Heart left ventricle (tissue), 16 donors: ENCODE measurements at regions not wholly inside any gene's neighbourhood (a gene's known extent, or its start where the extent isn't known, plus 50 kb on each side); places are given as distances from the start of the nearest gene placed in this dataset.

ENCODE experiments used
- ATAC-seq, 4 donors: fragments of 200-7000 bp; cut with Tn5 transposase; one replicate each; pipeline ENCODE4 v1.9.1; 2020 to 2022; ENCODE audit warnings: moderate library complexity in 4 of 4, mild to moderate bottlenecking in 3 of 4, moderate number of reproducible peaks in 1 of 4
- DNase-seq, 5 donors: peaks; one replicate each; pipeline ENCODE4 v3.0.0-alpha.2; 2020
- H3K27ac ChIP-seq, 12 donors: fragments of 200-600 bp; sonication (generic) in 4 of 12; one replicate each; pipeline versions ENCODE4 v1.5.0 to v1.8.0; 2016 to 2022; ENCODE audit warnings: mild to moderate bottlenecking in 2 of 12
- H3K27me3 ChIP-seq, 9 donors: fragments of 200-600 bp; sonication (generic) in 2 of 9; one replicate each; pipeline versions ENCODE4 v1.5.1 to v1.8.0; 2016 to 2022; ENCODE audit warnings: mild to moderate bottlenecking in 3 of 9
- H3K36me3 ChIP-seq, 9 donors: fragments of 200-600 bp; sonication (generic) in 2 of 9; one replicate each; pipeline versions ENCODE4 v1.5.0 to v1.8.0; 2018 to 2022; ENCODE audit warnings: mild to moderate bottlenecking in 2 of 9
- H3K4me1 ChIP-seq, 12 donors: fragments of 200-600 bp; sonication (generic) in 4 of 12; one replicate each; pipeline versions ENCODE4 v1.5.0 to v1.8.0; 2016 to 2022; ENCODE audit warnings: mild to moderate bottlenecking in 3 of 12
- H3K4me3 ChIP-seq, 12 donors: fragments of 200-600 bp; sonication (generic) in 4 of 12; one replicate each; pipeline versions ENCODE4 v1.5.0 to v1.8.0; 2017 to 2022; ENCODE audit warnings: mild to moderate bottlenecking in 9 of 12, moderate library complexity in 4 of 12
- H3K9me3 ChIP-seq, 12 donors: fragments of 200-600 bp; sonication (generic) in 4 of 12; one replicate each; pipeline versions ENCODE4 v1.5.0 to v1.8.0; 2016 to 2022; ENCODE audit warnings: mild to moderate bottlenecking in 1 of 12
- POLR2A ChIP-seq, 2 donors: fragments of 450-650 bp; IDR thresholded peaks; one replicate each; pipeline ENCODE4 v1.6.1; 2017; ENCODE audit warnings: antibody characterized with exemption in 2 of 2, mild to moderate bottlenecking in 2 of 2, moderate library complexity in 2 of 2
- WGBS, 4 donors: extraction: QIAGEN DNeasy Blood & Tissue Kit in 2 of 4; methylation state at CpG; one replicate each; pipeline versions ENCODE4 v1.1.5 to v1.1.7; 2013 to 2018; 5-methylcytosine and 5-hydroxymethylcytosine counted together
- intact Hi-C, 10 donors: fragments of 100-400 bp; cut with DNase I; formaldehyde crosslinking; loops; one replicate each; pipeline versions ENCODE4 v1.11.1 to v1.14.2; 2022
- TF ChIP-seq, protein P1 (sequence below), 12 donors: fragments of 200-600 bp; sonication (generic) in 4 of 12; IDR thresholded peaks; one replicate each; pipeline versions ENCODE4 v1.5.0 to v1.8.0; 2018 to 2022; ENCODE audit warnings: antibody characterized with exemption in 12 of 12, mild to moderate bottlenecking in 5 of 12
- donor health status: ischemic (EF 13 %, LVEDD 7.1; RV severe dilation, severe dysfunction).
- donor health status: healthy with polysubstance abuse.
- donor health status: DM: no; HTN: yes; CAD: no.
- donor health status: DM: no; HTN: no; CAD: no.
- donor health status: ischemic (EF 25% LVEDD 6.9; RV normal size, moderate dysfunction).
- donor health status: ischemic (EF 25% LVEDD 5.7; RV mildly dilated, moderate dysfunction).
- donor health status: healthy.
- donor health status: DM: yes; HTN: yes; CAD: no.
- donor health status: ischemic (EF 35%, LVEDD 5.7; RV mildly dilated, moderate dysfunction).
- donor health status: nonischemic (EF 11% LVEDD 7.7; RV severe dilation, severe dysfunction).
- donor health status: DM: yes; HTN: yes; CAD: no.
- donor health status: PGD.
- donor health status: ischemic (EF 29% LVEDD 5.4; RV normal size, mild dysfunction).
- donor health status: nonischemic (EF 23%, LVEDD 6.1; RV moderate dilation, normal function).

DNA sequence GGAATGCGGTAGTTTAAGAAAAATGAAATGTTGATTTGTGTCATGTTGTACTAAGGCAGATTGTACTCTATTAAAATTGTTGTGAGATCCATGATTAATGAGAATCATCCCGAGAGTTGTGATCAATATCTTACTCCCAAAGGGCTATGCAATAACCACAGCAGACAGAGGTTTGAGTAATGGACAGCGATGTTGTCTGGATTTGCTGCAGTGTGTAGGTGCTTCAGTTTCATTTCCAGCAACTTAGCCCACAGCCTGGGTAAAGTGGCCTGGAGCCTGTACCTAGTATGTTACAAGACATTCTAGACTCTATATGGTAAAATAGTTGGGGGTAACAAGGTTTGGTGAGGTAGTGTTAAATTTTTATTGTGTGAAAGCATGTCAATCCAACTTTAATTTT lies 794.3 kb upstream of the CDH7 start:
- Histone ChIP-seq H3K4me1 (no peaks in the 10 kb centered on the region), H3K27me3 (no peaks in the 10 kb centered on the region), H3K4me3 (no peak overlapping the region), H3K36me3 (no peaks in the 10 kb centered on the region), H3K9me3 (no peaks in the 10 kb centered on the region), H3K27ac (no peak overlapping the region)
- WGBS, 4 donors, result 88 to 97% (median 89%) methylated on average over 3 of the region's 3 CpGs
- TF ChIP-seq POLR2A (IDR thresholded peaks at IDR 0.05), result no peak
- TF ChIP-seq, protein P1, sequence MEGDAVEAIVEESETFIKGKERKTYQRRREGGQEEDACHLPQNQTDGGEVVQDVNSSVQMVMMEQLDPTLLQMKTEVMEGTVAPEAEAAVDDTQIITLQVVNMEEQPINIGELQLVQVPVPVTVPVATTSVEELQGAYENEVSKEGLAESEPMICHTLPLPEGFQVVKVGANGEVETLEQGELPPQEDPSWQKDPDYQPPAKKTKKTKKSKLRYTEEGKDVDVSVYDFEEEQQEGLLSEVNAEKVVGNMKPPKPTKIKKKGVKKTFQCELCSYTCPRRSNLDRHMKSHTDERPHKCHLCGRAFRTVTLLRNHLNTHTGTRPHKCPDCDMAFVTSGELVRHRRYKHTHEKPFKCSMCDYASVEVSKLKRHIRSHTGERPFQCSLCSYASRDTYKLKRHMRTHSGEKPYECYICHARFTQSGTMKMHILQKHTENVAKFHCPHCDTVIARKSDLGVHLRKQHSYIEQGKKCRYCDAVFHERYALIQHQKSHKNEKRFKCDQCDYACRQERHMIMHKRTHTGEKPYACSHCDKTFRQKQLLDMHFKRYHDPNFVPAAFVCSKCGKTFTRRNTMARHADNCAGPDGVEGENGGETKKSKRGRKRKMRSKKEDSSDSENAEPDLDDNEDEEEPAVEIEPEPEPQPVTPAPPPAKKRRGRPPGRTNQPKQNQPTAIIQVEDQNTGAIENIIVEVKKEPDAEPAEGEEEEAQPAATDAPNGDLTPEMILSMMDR (IDR thresholded peaks at IDR 0.05), result no peak
- DNase-seq (no peak), ATAC-seq (no peak)
- intact Hi-C loops, result no loop called here

DNA sequence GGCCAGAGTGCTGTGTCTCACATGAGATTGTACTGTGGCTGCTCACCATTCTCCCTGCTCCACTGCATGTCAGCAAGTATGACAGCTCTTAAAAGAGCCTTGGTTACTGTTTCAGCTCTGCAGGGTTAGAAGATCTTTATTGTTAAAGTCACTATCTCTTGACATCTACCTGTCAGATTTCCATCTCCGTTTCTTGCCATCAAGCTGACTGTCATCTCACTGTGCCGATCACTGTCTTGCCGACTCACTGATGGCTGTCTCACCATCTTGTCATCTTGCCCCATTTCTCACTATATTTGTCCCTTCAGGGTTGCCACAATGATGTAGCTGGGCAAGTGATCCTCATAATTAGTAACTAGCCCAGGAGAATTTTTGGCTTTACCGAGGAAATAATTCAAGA lies 800.9 kb upstream of the CDH7 start:
- Histone ChIP-seq H3K4me1 (no peaks in the 10 kb centered on the region), H3K4me3 (no peak overlapping the region), H3K36me3 (no peaks in the 10 kb centered on the region), H3K27ac (no peak overlapping the region), H3K9me3 (peaks cover 0 to 21% (median 0%) of the 10 kb centered on the region in 12 donors), H3K27me3 (no peaks in the 10 kb centered on the region)
- 94 to 99% (median 96%) methylated on average over 4 of the region's 4 CpGs for WGBS, 4 donors
- no peak for ATAC-seq
- TF ChIP-seq, protein P1 (IDR thresholded peaks at IDR 0.05), result no peak
- TF ChIP-seq POLR2A (IDR thresholded peaks at IDR 0.05), result no peak
- intact Hi-C loops, result no loop called here
- DNase-seq, result no peak

DNA sequence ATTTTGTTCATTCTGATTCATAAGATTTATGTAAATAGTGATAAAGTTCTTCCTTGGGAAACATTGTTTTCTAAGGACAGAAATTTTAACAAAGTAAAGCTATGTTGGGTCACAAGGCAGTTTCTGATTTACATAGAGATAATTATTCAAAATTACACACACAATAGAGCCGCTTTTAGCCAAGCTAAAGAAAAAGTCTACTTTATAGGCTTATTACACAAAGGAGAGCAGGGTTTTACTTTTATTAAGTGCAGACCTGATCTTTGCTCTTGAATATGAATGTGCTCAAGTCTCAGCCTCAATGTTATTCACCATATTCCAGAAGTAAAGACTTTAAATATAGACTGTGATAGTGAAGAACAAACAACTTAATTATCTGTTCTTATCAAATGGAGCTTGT lies 787.8 kb upstream of the LINC00305 start:
- Histone ChIP-seq H3K27ac (no peak overlapping the region), H3K36me3 (no peaks in the 10 kb centered on the region), H3K4me1 (no peaks in the 10 kb centered on the region), H3K9me3 (no peaks in the 10 kb centered on the region), H3K4me3 (no peak overlapping the region), H3K27me3 (no peaks in the 10 kb centered on the region)
- ATAC-seq, result no peak
- no peak for DNase-seq
- TF ChIP-seq, protein P1 (IDR thresholded peaks at IDR 0.05), result no peak
- TF ChIP-seq POLR2A (IDR thresholded peaks at IDR 0.05), result no peak
- intact Hi-C loops, result no loop called here
- WGBS, 4 donors, result 87 to 92% (median 91%) methylated on average over 1 of the region's 1 CpG

DNA sequence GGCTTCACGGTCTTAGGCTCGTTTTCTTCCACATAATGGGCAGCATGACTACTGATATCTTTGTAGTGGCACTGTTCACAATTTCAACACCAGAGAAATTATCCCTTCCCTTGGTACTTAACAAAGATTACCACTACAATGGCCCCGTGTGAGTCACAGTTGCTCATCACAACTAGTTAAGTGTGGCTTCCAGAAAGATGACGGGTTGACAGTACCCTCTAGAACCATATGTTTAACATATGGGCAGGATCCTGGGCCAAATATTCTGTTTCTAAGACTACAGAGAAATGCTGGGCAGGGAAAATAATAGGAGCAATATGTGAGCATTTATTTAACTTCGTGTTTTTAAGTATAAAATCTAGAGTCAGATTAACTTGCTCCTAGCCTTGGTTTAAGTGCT lies 780.1 kb upstream of the LINC00305 start:
- ATAC-seq, result no peak
- no peaks in the 10 kb centered on the region for H3K36me3 ChIP-seq
- H3K27ac ChIP-seq, result no peak overlapping the region
- H3K4me3 ChIP-seq, result no peak overlapping the region
- H3K9me3 ChIP-seq, result no peaks in the 10 kb centered on the region
- DNase-seq, result no peak
- WGBS, 4 donors, result 55 to 61% (median 57%) methylated on average over 5 of the region's 5 CpGs
- intact Hi-C loops, result no loop called here
- H3K4me1 ChIP-seq, result no peaks in the 10 kb centered on the region
- no peaks in the 10 kb centered on the region for H3K27me3 ChIP-seq
- no peak for TF ChIP-seq POLR2A (IDR thresholded peaks at IDR 0.05)
- TF ChIP-seq, protein P1 (IDR thresholded peaks at IDR 0.05), result no peak
